ENCODE measurements at regions not wholly inside any gene's neighbourhood (a gene's known extent, or its start where the extent isn't known, plus 50 kb on each side); places are given as distances from the start of the nearest gene placed in this dataset.
A peak's percentile ranks its signal among the peaks of the same experiment; 100 is the strongest.

DNA sequence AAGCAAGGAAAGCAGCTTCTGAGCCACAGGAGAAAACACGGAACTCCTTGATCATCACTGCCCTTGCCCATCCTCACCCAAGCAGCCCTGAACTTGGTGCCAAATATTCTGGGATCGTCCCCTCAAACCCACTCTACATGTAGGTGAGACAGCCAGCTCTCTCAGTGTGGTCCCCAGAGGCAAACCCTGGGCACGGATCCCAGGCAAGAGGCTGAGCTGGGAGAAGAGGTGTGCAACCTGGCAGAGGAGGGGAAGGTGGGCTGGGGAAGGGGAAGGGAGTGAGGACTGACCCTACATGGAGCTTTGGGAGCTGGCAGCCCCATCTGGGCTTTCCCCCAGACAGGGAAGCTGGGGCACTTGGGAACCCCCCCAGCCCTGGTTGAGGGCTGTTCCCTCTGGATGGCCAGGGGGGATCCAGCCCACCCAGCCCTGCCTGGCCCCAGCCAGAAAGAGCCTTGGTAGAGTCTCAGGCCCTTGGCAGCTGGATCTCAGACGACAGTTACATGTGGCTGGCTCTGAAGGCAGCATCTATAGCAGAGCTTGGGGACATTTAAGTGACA lies 186.2 kb upstream of the CST7 start:
- no peak for DNase-seq (ENCODE audit: low spot score)

DNA sequence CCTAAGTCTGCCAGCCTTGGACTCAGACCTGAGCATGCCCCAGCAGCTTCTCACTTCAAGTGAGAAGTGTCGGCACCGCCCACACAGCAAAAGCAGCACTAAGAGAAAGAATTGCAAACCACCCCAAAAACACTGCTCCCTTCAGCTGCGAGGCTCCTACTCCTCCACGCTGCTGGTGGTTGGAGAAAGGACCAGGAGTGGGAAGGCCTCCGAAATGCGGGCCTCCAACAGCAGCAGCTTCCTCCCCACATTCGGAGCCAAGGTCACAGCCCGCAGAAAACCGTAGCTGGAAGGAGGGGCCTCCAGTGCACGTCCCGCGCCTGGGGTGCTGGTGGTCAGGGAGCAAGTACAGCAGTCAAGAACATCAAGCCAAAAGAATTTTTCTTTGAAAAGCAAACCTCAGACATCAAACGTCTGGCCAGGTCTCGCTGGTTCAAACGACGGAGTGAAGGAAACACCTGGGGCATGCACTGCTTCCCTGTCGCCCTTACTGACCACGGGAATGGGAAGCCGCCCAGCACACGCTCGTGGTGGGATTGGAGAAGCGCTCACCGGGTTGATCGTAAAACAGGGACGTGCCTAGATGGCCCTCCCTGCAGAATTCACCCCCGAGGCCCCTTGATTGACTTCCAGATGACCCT lies 185.6 kb upstream of the CST7 start:
- DNase-seq (ENCODE audit: low spot score) = no peak

DNA sequence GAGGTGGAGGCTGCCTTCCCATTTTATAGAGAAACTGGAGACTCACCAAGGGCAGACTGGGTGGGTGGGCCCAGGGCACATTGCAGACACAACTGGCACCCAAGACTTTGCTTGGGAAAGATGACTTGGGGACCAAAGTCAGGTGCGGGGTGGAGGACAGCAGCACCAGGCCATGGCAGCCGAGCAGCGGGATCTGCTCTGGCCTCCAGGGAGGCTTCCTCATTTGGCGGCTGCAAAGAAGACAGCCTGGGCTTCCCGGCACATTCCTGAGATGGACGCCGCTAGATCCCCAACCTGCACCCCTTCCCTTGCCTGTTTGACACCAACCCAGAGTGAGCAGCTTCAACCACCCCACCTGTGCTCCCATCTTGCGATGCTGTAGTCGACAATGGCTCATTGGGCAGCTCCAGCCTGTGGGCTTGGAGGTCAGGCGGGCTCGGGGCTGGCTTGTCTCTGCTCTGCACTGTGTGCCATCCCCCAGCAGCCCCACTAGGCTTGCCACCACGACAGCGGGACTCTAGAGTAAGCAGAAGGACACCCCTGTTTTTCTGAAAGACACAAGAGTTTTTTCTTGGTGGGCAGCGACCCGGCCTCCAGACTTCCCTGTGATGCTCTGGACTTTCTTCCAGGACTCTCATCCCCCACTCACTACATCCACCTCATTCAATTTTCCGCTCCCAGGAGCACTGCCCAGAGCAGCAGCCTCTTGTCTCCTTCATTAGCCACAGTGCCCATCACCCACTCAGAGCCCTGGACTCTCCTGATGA lies 184.9 kb upstream of the CST7 start:
- no peak for DNase-seq (ENCODE audit: low spot score)

DNA sequence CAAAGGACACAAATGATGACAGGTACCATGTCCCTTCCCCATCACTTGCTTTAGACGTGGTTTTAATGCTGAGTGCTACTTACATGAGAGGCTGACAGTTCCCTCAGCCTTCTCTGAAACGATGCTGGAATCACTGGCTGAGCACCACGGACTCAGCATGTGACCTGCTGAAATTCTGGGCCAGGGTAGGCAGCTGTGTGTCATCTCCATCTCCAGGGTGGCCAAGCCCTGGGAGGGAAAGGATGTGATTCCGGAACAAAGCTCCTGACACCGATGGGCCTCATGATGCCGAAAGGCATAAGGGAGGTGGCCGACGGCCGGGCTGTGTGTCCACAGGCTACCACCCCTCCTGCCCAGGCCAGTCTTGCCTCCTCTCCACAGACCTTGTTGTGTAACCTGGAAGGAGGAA lies 184.3 kb upstream of the CST7 start:
- no peak for DNase-seq (ENCODE audit: low spot score)

DNA sequence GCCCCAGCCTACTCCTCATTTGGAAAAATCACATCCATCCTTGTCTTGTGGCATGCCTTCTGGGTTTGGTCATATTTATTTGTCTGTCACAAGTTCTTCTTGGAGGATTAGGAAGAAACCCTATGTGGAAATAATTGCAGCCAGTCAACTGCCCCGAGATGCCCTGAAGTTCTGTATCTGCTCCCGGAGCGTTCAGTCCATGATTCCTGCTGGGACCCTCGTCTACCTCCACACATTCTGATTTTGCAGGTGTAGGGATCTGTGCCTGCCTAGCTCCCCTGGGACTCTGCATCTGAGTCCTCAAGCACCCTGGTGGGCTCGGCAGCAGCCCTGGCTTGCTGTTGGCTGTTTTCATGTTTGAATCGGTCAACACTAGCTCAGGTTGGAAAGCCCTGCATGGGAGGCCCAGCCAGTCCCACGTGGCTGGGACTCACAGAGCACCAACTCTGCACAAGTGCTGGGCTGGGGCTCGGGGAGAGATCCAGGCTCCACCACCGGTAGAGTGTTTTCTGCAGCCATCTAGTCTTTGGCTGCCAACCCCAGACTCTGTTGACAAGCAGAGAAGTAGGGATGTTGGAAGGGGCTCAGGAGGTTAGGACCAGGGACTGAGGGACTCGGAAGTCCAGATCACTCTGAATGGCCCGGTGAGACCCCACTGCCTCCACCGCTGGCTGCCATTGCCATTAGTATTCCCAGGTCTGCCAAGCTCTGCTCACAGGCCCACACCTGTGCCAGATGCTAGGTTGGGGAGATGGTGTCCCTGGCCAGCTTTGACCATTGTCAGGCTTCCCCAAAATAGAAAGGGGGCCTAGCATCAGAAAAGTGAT lies 183.5 kb upstream of the CST7 start:
- no peak for DNase-seq (ENCODE audit: low spot score)

DNA sequence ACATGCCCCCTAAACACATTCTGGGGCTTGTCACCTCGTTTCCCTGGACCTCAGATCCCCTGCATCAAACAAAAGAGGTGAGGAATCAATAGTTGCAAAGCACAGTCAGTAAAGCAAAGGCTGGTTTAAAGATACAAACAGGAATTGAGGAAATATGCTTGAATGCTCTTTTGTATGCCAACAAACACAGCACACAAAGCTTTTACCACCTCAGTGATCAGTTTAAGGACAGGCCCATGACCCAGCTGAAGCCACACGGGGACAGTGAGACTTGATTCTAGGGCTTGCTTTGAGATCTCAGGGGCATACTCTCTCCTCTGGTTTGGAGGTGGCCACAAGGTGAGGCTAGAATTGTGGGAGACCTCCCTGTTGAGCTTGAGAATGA lies 182.9 kb upstream of the CST7 start:
- no peak for DNase-seq (ENCODE audit: low spot score)

DNA sequence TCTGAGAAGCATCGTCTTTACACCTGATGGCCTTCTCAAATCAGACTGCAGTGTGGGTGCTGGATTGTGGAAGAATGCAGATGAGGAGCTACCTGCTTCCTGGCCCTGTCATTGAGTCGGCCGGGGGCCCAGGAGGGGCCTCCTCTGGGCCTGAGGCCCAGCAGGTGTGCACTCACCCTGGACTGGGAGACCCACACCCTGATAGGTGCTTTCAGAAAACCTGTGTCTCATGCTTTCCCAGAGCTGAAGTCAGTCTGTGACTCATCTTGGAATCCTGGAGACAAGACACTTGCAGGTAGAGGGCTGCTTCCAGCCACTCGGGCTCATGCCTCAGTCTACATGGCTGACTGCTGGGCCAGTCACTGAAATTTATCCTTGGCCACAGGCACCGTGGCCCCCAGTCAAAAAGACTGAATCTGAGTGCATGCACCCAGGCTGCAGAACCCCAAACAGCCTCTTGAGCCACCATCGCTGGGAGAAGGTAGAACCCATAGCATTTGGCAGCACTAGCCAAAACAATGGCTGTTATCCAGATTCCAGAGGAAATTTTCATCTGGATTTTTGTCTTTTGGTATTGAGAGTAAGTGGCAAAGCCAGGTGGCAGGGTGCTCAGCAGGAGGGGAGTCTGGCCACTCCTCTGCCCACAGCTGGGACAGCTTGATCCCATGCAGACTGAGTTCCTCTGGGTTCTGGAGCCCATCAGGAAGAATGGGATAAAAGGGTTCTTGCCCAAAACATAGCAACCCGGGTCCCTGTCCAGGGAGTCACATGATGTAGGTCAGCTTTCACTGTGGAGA lies 182.0 kb upstream of the CST7 start:
- DNase-seq (ENCODE audit: low spot score) = no peak

DNA sequence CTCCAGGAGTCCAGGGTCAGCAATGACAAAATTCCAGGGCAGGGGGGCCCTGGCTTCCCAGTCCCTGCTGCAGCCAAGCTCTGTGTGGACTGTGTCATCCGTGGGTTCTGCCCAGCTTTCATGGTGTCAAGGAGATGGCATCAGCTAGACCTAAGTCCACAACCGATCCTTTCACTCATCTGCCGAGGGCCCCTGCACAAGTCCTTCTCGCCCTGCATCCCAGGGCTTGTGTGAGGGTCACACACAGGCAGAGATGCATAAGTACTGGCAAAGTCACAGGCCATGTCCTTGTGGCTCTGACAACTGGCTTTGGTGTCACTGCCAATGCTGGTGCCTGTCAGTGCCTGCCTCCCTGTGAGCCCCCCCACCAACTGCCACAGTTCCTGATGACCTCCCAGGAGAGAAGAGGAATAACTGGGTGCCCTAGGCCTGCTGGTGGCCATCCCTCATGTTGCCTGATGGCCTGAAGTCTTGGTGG lies 181.4 kb upstream of the CST7 start:
- no peak for DNase-seq (ENCODE audit: low spot score)

DNA sequence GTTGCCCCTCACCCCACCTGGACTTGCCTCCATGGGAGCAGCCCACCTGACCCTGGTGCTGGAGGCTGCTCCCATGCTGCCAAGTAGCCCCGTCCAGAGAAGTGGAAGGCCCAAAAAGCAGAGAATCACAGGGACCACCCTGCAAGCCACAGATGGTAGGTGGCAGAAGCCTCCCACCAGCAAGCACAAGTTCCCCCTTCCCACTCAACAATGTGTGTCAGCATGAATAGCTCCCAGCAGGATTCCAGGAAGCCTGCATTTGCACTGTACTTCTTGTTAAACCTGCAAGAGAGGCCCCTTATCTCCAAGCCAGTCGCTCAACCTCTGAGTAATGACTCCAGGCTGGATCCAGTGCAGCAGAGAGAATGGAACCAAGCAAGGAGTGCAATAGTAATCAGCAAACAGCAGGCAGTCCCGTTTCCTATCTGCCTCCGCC lies 180.8 kb upstream of the CST7 start:
- DNase-seq (ENCODE audit: low spot score) = no peak

DNA sequence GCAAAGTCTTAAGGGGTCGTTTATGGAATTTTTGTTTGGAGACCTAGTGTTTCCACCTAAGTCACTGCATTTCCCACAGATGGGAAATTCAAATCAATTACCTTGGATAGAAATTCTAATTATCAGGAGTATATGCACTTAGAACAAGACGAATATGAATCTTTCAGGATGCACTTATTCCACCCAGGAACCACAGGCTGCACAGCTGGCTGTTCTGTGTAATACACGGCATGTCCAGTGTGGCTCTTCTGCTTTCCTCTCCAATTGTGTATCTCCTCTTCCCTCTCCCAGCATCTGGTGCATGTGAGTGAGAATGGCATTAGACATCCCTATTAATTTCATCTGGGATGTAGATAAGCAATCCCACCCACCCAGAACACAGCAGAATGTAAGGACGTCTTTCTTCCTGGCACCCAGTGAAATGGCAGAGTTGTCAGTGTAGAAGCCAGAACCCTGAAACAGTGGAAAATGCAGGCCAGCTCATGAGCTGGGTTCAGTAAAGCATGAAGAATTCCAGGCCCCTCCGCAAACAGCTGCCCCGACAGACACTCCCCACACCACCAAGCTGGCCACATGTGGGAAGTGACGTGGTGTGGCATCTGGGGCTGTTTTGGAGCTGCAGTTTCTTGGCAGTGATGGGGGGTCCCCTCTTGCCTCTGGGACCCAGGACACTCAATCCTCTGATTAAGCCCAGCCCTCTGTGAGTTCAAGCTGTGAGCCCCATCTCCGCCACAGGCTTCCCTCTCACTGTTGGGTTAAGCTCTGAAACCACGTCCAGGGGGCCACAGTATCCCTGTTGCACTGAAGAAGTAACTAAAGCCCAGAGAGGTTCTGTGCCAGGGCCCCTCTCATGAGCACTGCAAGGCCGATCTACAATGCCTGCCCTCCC lies 180.1 kb upstream of the CST7 start:
- no peak for DNase-seq (ENCODE audit: low spot score)

DNA sequence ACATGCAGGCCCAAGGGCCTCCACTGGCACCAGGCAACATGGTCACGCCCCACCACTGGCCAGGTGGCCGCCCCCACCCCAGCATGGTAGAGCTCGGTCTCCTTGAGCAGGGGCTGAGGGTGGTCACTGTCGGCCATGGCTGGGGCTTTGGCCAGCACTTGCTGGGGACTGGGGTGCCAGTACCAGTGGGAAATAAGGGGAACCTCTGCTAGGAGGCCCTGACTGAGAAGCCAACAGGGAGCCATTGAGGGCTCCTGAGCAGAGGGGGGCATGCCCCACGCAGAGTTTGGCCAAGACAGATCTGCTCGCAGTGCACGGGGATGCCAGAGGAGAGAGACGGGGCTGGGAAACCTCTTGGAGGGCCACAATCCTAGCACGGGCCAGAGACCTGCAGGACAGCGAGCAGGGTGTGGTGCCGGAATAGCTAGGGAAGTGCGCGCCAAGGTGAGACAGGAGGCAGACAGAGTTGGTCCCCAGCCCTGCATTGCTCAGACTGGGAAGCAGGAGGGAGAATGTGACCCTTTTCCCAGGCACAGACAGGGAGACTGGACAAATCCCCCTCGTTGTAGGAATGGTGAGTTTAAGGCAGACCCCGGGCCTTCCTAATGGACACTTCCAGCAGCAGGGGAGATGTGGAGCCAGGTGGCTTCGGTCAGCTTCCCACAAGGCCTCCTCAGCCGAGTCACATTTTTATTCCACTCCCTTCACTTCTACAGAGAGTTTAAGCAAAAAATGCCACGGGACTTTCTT lies 179.0 kb upstream of the CST7 start:
- DNase-seq (ENCODE audit: low spot score) = no peak

DNA sequence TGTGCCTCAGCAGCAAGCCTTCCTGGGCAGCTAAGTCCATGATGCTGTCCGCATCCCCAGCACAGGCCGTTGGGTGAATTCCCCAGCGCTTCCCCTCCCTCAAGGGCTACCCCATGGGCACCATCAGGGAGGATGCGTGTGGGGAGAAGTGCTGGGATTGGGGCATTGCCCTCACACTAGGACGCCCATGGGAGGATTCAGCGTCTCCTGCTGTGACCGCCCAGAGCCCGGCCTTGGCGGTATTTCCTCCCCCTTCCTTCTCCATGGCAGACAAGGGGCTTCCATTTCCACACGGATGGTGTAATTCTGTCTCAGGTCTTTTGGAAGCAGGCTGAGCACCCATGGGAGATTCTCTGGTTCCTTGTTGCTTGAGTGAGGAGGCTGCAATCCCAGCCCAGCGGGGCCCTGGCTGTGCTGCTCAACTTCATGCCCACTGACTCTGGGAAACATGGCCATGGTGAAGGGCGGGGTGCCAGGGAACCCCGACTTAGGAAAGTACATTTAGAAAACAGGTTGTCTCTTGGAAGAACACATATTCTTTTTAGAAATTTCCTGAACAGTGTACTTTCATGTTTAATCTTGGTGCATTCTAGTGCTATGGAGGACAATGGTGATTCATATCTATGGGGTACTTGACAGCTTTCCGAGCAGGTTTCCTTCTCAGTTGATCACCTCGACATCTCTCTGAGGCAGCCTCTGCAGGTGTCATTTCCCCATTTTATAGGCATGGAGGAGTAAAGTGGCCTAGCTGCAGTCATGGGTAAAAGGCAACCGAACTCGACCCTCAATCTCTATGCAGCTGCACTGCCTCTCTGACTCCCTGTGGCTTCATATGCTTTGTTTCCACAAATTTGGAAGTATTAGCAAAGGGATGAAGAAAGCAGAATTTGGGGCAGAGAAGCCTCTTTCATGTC lies 178.2 kb upstream of the CST7 start:
- DNase-seq (ENCODE audit: low spot score) = no peak

DNA sequence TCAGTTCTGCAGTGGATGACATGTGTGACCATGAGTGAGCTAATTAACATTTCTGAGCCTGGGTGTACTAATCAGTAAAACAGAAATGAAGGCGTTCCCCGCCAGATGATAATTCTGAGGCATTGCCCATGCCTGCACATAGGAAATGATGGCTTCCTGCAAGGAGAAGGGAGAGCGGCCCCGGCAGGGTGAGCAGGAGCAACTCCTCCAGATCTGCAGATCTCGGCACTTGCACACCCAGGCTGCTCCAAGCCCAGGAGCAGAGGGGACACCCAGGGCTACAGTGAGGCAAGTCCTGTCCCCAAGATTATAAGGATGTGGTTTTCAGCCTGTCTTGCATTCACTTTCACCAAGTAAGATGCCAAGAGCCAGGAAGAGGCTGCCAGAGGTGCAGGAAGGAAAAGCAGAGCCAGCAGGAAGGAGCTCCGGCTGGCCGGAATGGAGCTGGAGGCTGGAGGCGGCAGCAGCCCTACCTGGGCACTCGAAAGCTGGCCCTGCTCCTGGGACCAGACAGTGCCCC lies 177.5 kb upstream of the CST7 start:
- DNase-seq (ENCODE audit: low spot score) = no peak

DNA sequence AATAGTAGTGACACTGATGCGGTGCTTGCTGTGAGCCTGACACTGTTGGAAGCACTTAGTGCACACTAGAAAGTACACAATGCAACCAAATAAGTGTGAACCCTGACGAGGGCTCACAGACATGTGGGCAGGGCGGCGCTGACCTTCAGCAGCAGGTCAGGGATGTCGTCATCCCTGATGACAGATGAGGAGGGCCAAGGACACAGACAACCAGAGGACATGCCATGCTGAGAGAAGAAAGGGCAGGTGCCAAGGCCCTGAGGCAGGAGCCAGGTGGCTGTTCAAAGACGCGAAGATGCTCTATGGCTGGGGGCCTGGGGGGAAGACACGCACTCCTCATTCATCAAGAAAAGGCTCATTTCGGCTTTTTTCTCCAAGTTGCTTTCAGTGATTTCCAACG lies 176.4 kb upstream of the CST7 start:
- DNase-seq (ENCODE audit: low spot score) = no peak

DNA sequence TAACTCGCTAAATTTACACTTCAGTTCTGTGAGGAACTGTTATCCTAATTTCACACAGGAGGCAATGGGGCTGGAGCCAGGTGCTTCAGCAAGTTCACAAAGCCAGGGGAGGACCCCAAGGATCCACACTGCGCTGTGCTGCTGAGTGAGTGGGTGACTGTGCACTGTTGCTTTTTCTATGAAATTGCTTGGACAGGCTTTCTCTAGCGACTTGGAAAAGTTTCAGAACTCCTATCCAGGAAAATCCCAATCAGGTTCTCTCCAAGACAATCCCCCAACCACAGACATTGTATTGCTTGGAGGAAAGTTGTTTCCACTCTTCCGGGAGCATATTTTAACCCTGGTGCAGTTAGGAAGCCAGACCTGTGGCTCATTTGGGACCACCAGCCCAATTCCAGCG lies 175.9 kb upstream of the CST7 start:
- DNase-seq (ENCODE audit: low spot score) = no peak

DNA sequence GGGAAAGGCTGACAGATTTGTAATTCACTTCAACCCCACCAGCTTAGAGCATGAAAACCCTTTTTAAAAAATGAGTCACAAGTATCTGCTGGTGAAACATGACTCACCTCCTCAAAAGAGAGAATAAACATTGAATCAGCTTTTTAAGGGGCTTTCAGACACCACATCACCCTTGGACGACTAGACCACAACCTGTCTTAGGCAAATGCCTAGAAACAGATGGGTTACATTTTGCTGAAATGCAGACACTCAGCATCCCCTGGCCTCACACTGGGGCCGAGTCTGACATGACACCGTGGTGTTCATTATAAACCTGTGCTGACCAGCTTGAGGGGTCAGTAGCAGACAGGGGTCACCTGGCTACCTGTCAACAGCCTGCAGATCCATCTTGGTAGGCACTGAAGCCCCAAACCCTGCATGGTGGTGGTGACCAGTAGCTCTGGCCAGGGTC lies 175.3 kb upstream of the CST7 start:
- peak; percentile 75 for DNase-seq (ENCODE audit: low spot score)

DNA sequence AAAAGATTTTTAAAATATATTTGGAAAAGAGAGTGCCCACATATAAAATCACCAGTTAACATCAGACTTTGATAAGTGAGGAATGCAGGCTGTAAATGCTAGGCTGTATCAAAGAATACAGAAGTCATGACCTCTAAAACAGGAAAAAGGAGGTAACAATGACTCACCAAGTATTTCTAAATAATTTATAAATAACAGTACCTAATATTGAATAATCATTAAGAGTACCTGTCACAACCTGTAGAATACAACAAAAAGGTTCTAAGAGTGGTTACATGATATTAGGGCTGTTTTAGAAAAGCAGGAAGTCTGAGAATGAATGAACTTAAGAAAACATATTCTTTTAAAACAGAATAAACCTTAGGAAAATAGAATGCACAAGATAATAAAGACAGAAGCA lies 173.1 kb upstream of the CST7 start:
- no peak for DNase-seq (ENCODE audit: low spot score)

DNA sequence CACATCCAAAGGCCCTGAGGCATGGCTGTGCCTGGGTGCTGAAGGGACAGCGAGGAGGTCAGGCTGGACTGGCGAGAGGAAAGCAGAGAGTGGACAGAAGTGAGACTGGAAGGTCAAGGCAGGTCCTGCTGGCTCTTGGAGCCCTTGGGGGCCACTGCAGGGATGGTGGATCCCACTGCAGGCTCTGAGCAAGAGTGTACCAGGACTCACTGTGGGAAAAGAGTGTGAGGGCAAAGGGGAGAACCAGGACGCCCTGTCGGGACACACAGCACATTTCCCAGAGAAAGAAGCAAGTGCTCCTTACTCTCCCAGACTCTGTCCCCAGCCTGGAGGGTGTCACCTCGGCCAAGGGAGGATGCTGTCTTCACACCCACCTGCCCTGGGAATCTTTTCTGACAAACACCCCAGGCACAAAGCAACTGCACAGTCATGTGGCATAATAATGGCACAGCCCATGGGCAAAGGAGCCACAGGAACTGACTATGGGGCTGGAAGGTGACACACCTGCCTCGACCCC lies 172.3 kb upstream of the CST7 start:
- no peak for DNase-seq (ENCODE audit: low spot score)
